Fibroblast of lung (primary cell): ENCODE measurements at regions not wholly inside any gene's neighbourhood (a gene's known extent, or its start where the extent isn't known, plus 50 kb on each side); places are given as distances from the start of the nearest gene placed in this dataset.

ENCODE experiments used
- DNase-seq, 2 donors: peaks; one replicate each; pipeline versions ENCODE4 v3.0.0 to v3.0.0-alpha.2; 2010; ENCODE audit warnings: low read depth in 2 of 2
- H2AFZ ChIP-seq: 2 replicates; pipeline ENCODE4 v1.5.1; 2012; ENCODE audit warnings: low read length, control low read depth, inconsistent platforms
- H3K27ac ChIP-seq: 2 replicates; pipeline ENCODE4 v1.5.1; 2011; ENCODE audit warnings: low read length, control low read depth; ENCODE audit not compliant: insufficient read depth
- H3K27me3 ChIP-seq: 2 replicates; pipeline ENCODE4 v1.5.1; 2011; ENCODE audit warnings: mild to moderate bottlenecking, low read length; ENCODE audit not compliant: control insufficient read depth, insufficient read depth
- H3K36me3 ChIP-seq: 2 replicates; pipeline ENCODE4 v1.5.1; 2011; ENCODE audit warnings: low read length; ENCODE audit not compliant: control insufficient read depth, insufficient read depth
- H3K4me1 ChIP-seq: 2 replicates; pipeline ENCODE4 v1.5.1; 2011; ENCODE audit warnings: low read length; ENCODE audit not compliant: control insufficient read depth, insufficient read depth; ENCODE audit errors: extremely low read depth
- H3K4me2 ChIP-seq: 2 replicates; pipeline ENCODE4 v1.5.1; 2011; ENCODE audit warnings: low read length, control low read depth; ENCODE audit not compliant: insufficient read depth; ENCODE audit errors: extremely low read depth
- H3K4me3 ChIP-seq, 4 experiments: fragments of 200-600 bp in 1 of 4; sonication (generic) in 1 of 4; replicated peaks in 1 of 4; 2 replicates each; pipeline ENCODE4 v1.5.1; 2011 to 2016; ENCODE audit warnings: low read length in 4 of 4, low read depth in 3 of 4, mild to moderate bottlenecking in 3 of 4, control low read depth in 2 of 4, inconsistent platforms in 1 of 4, mixed read lengths in 1 of 4; ENCODE audit not compliant: insufficient read depth in 1 of 4; ENCODE audit errors: control extremely low read depth in 1 of 4
- H3K79me2 ChIP-seq: 2 replicates; pipeline ENCODE4 v1.5.1; 2012; ENCODE audit warnings: mild to moderate bottlenecking, low read length, inconsistent platforms; ENCODE audit not compliant: control insufficient read depth, insufficient read depth
- H3K9ac ChIP-seq: 2 replicates; pipeline ENCODE4 v1.5.1; 2011; ENCODE audit warnings: mild to moderate bottlenecking, low read length, control low read depth; ENCODE audit not compliant: insufficient read depth
- H3K9me3 ChIP-seq: 2 replicates; pipeline ENCODE4 v1.5.1; 2012; ENCODE audit warnings: low read depth, low read length; ENCODE audit not compliant: control insufficient read depth, insufficient read depth
- H4K20me1 ChIP-seq: 2 replicates; pipeline ENCODE4 v1.5.1; 2011; ENCODE audit warnings: low read length; ENCODE audit not compliant: control insufficient read depth, insufficient read depth; ENCODE audit errors: extremely low read depth
- CTCF ChIP-seq, 2 donors: IDR thresholded peaks in 1 of 2; conservative IDR thresholded peaks in 1 of 2; 1 replicate in 1 of 2; 2 replicates in 1 of 2; pipeline ENCODE4 v1.5.1; 2011 to 2012; ENCODE audit warnings: low read length in 2 of 2, control low read depth in 1 of 2, inconsistent platforms in 1 of 2, low read depth in 1 of 2, mild to moderate bottlenecking in 1 of 2
- EZH2 ChIP-seq: IDR thresholded peaks from 2 replicates; pipeline ENCODE4 v1.5.1; 2012; ENCODE audit warnings: low read length, control low read depth, mild to moderate bottlenecking; ENCODE audit errors: missing control alignments

GRCh38 chr15:47933865-47934264 is 186.9 kb upstream of the SLC24A5 start:
- Histone ChIP-seq H3K4me3 (no peak overlapping the region), H3K27me3 (no peaks in the 10 kb centered on the region), H3K4me1 (no peaks in the 10 kb centered on the region), H4K20me1 (no peaks in the 10 kb centered on the region), H2AFZ (no peak overlapping the region), H3K4me2 (no peak overlapping the region), H3K9me3 (no peaks in the 10 kb centered on the region), H3K36me3 (no peaks in the 10 kb centered on the region), H3K79me2 (no peaks in the 10 kb centered on the region), H3K27ac (no peak overlapping the region), H3K9ac (no peak overlapping the region)
- no peak for DNase-seq
- TF ChIP-seq CTCF (conservative IDR thresholded peaks at IDR 0.05 in 1 of 2, IDR thresholded peaks at IDR 0.05 in 1 of 2; ENCODE audit: low read depth in 1 of 2, low read length in 2 of 2) (no peak), EZH2 (no peak)

- no peak overlapping the region for H3K27ac ChIP-seq
- no peaks in the 10 kb centered on the region for H4K20me1 ChIP-seq
- no peak overlapping the region for H3K4me3 ChIP-seq
- no peaks in the 10 kb centered on the region for H3K9me3 ChIP-seq
- H3K79me2 ChIP-seq: no peaks in the 10 kb centered on the region
- no peaks in the 10 kb centered on the region for H3K36me3 ChIP-seq
- H3K27me3 ChIP-seq: no peaks in the 10 kb centered on the region
- TF ChIP-seq EZH2 (no peak), CTCF (conservative IDR thresholded peaks at IDR 0.05 in 1 of 2, IDR thresholded peaks at IDR 0.05 in 1 of 2; ENCODE audit: low read depth in 1 of 2, low read length in 2 of 2) (no peak)
- no peak overlapping the region for H2AFZ ChIP-seq
- no peak overlapping the region for H3K4me2 ChIP-seq
- no peaks in the 10 kb centered on the region for H3K4me1 ChIP-seq
- H3K9ac ChIP-seq: no peak overlapping the region
- no peak for DNase-seq
Measured at GRCh38 chr15:47934342-47934741, 186.4 kb upstream of the SLC24A5 start.

GRCh38 chr15:47937834-47938233 is 183.0 kb upstream of the SLC24A5 start:
- Histone ChIP-seq H3K27me3 (no peaks in the 10 kb centered on the region), H3K4me1 (no peaks in the 10 kb centered on the region), H3K79me2 (no peaks in the 10 kb centered on the region), H3K36me3 (no peaks in the 10 kb centered on the region), H3K27ac (no peak overlapping the region), H3K4me3 (no peak overlapping the region), H3K9ac (no peak overlapping the region), H3K9me3 (no peaks in the 10 kb centered on the region), H3K4me2 (no peak overlapping the region), H2AFZ (no peak overlapping the region), H4K20me1 (no peaks in the 10 kb centered on the region)
- no peak for DNase-seq
- TF ChIP-seq CTCF (conservative IDR thresholded peaks at IDR 0.05 in 1 of 2, IDR thresholded peaks at IDR 0.05 in 1 of 2; ENCODE audit: low read depth in 1 of 2, low read length in 2 of 2) (no peak), EZH2 (no peak)
